T47D (cell line): ENCODE measurements at regions not wholly inside any gene's neighbourhood (a gene's known extent, or its start where the extent isn't known, plus 50 kb on each side); places are given as distances from the start of the nearest gene placed in this dataset.
"Not testable (repeated sequence)": the region's sequence is repeated elsewhere in the genome, so short reads cannot be mapped to it uniquely, and the experiment has no call there.

Source experiments
- DNase-seq, 2 experiments: peaks; one replicate each; pipeline versions ENCODE4 v3.0.0 to v3.0.0-alpha.2; 2011 to 2012; ENCODE audit warnings: low read depth in 1 of 2, low spot score in 1 of 2
- JUND ChIP-seq: IDR thresholded peaks from 2 replicates; pipeline ENCODE4 v1.6.1; 2012; ENCODE audit warnings: low read depth
- in situ Hi-C: cut with HindIII; loops from 2 replicates; pipeline ENCODE4 v1.10.0; 2016; ENCODE audit warnings: low sequenced_read_pairs, low pct_unique_long_range_greater_than_20kb

DNA sequence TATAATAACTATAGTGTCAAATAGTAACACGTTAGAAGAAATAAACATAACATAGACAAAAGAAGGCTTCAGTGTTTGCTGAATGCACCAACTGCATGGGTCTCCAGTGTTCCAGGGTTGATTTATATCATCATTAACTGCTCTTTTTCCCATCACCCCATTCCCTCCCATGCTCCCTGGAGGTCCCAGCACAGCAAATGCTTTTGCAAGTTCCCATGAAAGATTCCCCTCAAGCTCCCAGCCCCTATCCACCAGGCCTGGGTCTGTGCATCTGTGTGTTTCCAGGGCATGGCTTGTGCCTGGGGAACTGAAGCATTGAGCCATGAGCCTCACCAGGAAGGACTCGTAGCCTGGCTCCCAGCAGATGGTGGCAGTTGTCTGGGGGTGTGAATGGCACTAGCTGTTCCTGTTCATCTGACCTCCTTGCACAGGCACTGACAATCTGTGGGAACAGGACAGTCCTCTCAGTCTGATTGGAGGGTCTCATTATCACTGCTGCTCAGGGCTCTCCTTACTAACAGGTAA is 164.6 kb upstream of the RMP24 start:
- DNase-seq, result no peak
- in situ Hi-C loops, result no loop called here
- TF ChIP-seq JUND, result no peak

DNA sequence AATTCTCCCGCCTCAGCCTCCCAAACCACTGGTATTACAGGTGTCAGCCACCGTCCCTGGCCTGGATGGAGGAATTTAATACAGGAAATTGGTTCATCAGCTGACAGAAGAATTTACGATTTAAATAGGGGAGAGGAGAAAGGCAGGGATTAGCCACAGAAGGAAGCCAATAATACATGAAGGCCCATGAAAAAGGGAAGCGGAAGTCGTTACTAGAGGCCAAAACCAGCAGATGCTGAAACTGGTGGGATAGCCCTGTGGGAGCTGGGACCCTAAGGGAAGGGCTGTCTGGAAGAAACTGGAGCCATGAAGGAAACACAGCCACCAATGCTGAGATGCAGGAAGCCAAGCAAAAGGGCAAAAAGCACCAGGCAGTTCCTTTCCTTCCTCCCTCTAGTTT is 163.7 kb upstream of the RMP24 start:
- in situ Hi-C loops, result no loop called here
- no peak for DNase-seq
- TF ChIP-seq JUND, result no peak

DNA sequence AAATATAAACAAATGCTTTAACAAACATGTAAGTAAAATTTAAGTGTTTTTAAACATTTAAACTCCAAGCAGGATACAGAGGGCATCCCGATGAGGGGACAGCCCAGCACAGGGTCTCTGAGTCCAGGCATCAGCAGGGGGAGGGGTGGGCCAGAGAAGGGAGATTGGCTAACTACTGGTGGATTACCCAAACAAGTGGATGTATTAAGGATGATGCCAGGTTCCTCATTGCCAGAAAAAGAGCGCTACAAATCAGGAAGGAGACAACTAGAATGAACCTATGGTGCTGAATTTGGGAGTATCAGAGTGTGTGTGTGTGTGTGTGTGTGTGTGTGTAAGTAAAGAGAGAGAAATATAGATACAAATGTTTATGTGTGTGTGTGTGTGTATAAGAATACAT is 162.0 kb upstream of the RMP24 start:
- in situ Hi-C loops, result no loop called here
- no peak for TF ChIP-seq JUND
- DNase-seq, result no peak

DNA sequence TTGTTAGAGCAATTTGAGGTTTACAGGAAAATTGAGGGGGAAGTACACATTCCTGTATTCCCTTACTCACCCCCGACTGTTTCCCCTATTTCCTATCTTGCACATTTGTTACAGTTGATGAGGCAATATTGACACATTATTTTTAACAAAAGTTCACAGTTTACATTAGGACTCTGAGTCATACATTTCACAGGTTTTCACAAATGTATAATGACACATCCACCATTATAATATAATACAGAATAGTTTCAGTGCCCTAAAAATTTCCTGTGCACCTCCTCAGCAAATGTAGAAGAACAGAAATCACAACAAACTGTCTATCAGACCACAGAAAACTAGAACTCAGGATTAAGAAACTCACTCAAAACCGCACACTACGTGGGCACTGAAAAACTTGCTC is 160.6 kb upstream of the RMP24 start:
- DNase-seq, result no peak
- in situ Hi-C loops, result no loop called here
- no peak for TF ChIP-seq JUND

DNA sequence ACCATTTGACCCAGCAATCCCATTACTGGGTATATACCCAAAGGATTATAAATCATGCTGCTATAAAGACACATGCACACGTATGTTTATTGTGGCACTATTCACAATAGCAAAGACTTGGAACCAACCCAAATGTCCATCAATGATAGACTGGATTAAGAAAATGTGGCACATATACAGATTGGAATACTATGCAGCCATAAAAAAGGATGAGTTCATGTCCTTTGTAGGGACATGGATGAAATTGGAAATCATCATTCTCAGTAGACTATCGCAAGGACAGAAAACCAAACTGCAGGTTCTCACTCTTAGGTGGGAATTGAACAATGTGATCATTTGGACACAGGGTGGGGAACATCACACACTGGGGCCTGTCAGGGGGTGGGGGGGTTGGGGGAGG is 157.5 kb upstream of the RMP24 start:
- in situ Hi-C loops, DNase-seq: not testable (repeated sequence)

DNA sequence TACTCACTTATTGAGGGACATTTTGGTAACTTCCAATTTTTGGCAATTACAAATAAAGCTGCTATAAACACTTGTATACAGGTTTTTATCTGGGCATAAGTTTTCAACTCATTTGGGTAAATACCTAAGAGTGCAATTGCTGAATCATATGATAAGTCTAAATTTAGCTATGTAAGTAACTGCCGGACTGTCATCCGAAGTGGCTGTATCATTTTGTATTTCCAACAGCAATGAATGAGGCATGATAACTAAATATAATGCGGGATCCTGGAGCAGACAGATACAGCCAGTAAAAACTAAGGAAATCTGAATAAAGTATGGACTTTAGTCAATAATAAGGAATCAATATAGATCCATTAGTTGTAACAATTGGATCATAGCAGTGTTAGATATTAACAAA is 156.5 kb upstream of the RMP24 start:
- no peak for TF ChIP-seq JUND
- in situ Hi-C loops, result no loop called here
- DNase-seq, result no peak

DNA sequence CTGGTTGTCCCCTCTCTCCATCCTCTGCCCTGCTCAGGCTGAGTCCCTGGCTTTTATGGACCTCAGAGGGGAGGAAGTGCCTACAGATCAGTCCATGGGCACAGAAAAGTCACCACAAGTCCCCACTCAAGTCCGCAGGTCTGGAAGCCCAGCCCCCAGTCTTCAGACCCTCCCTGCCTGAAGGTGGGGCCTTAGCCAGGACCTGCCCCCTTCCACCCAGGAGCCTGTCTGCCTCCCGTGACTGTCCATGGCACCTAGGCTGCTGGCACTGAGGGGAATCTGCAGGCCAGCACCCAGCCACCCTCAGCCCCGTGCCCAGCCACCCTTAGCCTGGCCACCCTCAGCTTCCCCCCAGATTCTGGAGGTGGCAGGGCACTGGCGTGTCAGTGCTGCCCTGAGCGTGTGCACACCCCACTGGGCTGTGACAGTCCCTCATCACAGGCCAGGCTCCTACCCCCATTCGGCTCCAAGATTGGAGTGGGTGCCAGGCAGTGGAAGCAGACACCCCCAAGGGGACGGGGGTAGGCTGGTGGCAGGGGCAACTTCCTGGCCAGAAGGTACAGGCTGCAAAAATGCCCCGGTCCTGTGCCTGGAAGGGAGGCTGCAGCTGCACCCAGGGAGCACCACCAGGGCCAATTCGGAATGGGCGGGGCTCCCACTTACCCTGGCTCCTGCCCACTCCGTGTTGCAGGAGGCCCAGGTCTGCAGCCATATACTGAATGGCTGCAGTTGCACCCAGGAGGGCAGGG is 154.7 kb upstream of the RMP24 start:
- TF ChIP-seq JUND, result no peak
- DNase-seq, result no peak
- in situ Hi-C loops, result no loop called here

DNA sequence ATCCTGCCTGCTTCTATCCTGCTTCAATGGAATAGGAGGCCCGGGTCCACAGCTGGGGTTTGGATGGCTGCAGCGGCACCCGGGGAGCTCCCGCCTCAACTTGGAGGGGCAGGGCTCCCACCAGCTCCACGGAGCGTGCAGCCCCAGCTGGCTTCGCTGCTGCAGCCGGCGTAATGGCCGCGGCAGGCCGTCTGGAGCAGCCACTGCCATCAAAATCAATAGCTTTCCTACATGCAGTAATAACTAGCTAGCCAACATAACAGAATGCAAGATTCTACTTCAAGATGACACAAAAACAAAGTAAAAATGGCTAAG is 154.2 kb upstream of the RMP24 start:
- no peak for DNase-seq
- no peak for TF ChIP-seq JUND
- in situ Hi-C loops, result no loop called here

DNA sequence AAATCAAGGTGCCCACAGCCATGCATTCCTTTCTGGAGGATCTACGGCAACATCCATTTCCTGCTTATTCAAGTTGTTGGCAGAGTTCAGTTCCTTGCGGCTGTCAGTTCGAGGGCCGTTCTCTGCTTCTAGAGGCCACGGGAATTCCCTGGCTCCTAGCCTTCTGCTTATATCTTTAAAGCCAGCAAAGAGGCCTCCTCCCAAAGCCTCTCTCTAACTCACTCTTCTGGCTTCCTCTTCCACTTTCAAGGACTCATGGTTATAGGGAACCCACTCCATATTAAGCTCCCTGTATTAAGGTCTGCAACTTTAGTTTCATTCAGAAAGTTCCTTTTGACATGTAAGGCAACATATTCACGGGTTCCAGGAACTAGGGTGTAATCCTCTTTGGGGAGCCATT is 150.1 kb upstream of the RMP24 start:
- DNase-seq, result no peak
- in situ Hi-C loops, result no loop called here
- TF ChIP-seq JUND, result no peak

DNA sequence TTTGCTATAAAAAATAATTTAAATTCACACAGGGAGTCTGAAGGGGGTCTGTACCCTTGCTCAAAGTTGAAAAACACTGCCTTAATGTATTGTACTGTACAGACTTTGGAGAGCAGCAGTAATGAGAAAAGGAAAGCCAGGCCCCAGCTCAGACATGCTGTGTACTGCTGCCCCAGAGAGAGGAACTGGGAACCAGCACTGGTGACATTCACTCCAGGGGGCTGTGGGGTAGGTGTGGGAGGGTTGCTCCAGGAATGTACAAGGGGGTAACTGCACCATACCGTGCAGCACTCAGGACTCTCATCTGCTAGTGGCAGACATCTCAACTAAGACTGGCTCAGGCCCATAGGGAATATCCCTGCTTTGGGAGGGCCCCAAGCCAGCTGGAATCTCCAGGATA is 146.0 kb upstream of the RMP24 start:
- no peak for TF ChIP-seq JUND
- in situ Hi-C loops, result no loop called here
- DNase-seq, result no peak

DNA sequence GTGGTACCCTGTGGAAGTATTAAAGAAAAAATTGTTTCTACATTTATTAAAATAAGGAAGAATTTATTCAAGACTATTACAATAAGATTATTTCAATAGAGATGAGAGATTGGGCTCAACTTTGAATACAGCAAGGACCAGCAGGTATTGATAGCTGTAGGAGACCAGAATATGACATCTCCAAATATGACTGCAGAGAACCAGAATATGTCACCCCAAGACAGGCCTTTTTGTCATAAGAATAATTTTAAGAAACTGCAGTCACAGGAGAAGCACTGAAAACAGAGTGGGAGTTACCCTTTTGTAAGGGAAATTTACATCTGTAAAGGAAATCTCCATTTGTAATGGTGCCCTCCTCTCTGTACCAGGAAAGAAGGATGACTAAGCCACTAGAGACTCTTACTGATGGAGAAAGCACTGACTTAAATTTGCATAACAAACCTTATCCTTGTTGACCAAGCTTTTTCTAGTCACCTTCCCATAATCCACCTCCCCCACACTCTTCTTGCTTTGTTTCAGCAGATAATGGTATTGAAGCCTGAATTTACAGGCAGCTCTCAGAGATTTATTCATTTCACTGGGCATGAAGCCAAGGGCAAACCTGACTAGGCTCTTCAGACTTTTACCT is 145.1 kb upstream of the RMP24 start:
- in situ Hi-C loops, result no loop called here
- DNase-seq, result no peak
- TF ChIP-seq JUND, result no peak

DNA sequence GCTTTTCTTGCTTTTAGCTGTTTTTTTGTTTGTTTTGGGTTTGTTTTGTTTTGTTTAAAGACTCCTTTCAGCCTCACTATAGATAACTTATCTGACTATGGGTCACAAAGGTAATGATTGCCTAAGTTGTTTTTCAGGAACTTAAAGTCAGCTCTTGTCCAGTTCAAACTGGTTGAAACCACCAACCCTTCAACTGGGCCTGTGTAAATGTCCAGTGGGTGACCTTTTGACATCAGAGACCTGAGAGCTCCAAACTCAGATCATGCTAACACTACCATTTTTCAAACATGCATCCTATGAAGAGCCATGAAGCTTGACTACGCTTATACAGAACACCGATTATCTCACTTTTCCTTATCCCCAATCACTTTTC is 144.6 kb upstream of the RMP24 start:
- in situ Hi-C loops, result no loop called here
- TF ChIP-seq JUND, result no peak
- DNase-seq, result no peak

DNA sequence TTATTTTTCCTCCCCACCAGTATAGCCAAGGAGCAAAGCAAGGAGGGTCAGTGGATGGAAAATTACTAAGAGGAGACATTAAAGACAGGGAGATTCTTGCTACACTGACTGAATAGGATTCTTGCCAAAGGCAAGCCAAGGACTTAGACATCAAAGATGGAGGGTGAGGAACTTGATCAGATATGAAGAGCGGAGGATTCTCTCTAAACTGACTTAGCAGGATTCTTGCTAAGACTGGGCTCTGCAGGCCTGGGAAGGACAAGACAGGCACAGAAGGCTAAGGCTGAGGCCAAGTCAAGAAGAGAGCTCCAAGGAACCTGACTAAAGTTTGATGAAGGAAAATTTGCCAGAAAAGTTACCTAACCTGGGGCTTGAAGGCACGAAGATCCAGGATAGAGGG is 143.9 kb upstream of the RMP24 start:
- no peak for DNase-seq
- in situ Hi-C loops, result no loop called here
- TF ChIP-seq JUND, result no peak

DNA sequence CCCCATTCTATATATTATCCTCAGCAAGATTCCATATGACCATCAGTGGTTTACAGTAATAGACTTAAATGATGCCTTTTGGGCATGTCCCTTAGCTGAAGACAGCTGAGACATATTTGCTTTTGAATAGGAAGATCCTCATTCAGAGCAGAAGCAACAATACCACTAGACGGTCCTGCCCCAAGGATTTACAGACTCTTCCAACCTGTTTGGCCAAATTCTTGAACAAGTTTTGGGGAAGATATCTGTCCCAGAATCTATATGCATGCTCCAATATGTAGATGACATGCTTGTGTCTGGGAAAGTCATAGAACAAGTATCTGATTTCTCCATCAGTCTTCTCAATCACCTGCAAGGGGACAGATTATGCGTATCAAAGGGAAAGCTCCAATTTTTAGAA is 137.1 kb upstream of the RMP24 start:
- no peak for TF ChIP-seq JUND
- in situ Hi-C loops, result no loop called here
- DNase-seq, result peak; percentile 1 to 84
